ENCODE measurements at regions not wholly inside any gene's neighbourhood (a gene's known extent, or its start where the extent isn't known, plus 50 kb on each side); places are given as distances from the start of the nearest gene placed in this dataset.

GRCh38 chr9:124206391-124206790 is 51.4 kb upstream of the NEK6 start:
- TF ChIP-seq CTCF (IDR thresholded peaks at IDR 0.05) (no peak), POLR2A (IDR thresholded peaks at IDR 0.05) (no peak)

Data from breast epithelium (tissue), 3 donors.